ENCODE measurements at regions not wholly inside any gene's neighbourhood (a gene's known extent, or its start where the extent isn't known, plus 50 kb on each side); places are given as distances from the start of the nearest gene placed in this dataset.

GRCh38 chr6:53982366-53983050 lies 128.7 kb upstream of the MLIP start:
- Histone ChIP-seq H3K4me3 (ENCODE audit: extremely low read depth in 1 of 4, insufficient read depth in 2 of 4, low read depth in 3 of 4, low read length in 4 of 4) (no peak overlapping the region), H4K5ac (ENCODE audit: insufficient read length, low read depth, low read length) (no peak overlapping the region), H2BK5ac (ENCODE audit: low read depth, low read length) (no peak overlapping the region), H4K20me1 (replicated peaks in 1 of 2; ENCODE audit: control insufficient read depth in 1 of 2, insufficient read depth in 2 of 2, low read length in 2 of 2) (no peaks in the 10 kb centered on the region), H3K9me3 (ENCODE audit: insufficient read depth in 2 of 2, low read depth in 1 of 2, low read length in 1 of 2) (no peaks in the 10 kb centered on the region), H2BK15ac (ENCODE audit: low read length) (no peak overlapping the region), H2BK20ac (ENCODE audit: low read length) (no peak overlapping the region), H4K91ac (replicated peaks; ENCODE audit: insufficient read length, low read length) (no peak overlapping the region), H2AFZ (ENCODE audit: low read length) (no peak overlapping the region), H3K79me2 (ENCODE audit: control insufficient read depth in 1 of 2, insufficient read depth in 2 of 2, low read length in 2 of 2) (no peaks in the 10 kb centered on the region), H2BK12ac (ENCODE audit: low read depth, low read length) (no peak overlapping the region), H2AK5ac (ENCODE audit: low read depth, low read length) (no peak overlapping the region), H4K8ac (ENCODE audit: extremely low read depth, insufficient read depth, low read length) (no peak overlapping the region), H3K14ac (ENCODE audit: insufficient read length) (no peak overlapping the region), H3K23ac (ENCODE audit: insufficient read length) (no peak overlapping the region), H3K4me1 (replicated peaks in 1 of 4; ENCODE audit: control insufficient read depth in 3 of 4, insufficient read depth in 4 of 4, low read length in 3 of 4) (peaks cover 0 to 7% (median 0%) of the 10 kb centered on the region in 4 experiments; a peak in 2 of 7 replicates), H2BK120ac (replicated peaks; ENCODE audit: low read depth, low read length) (no peak overlapping the region), H3K23me2 (ENCODE audit: low read depth, low read length) (no peaks in the 10 kb centered on the region), H3K27ac (ENCODE audit: low read depth, low read length) (no peak overlapping the region), H3K79me1 (ENCODE audit: low read depth, low read length) (no peaks in the 10 kb centered on the region), H3K4me2 (ENCODE audit: insufficient read depth in 1 of 2, low read depth in 2 of 2, low read length in 2 of 2) (no peak overlapping the region), H3K18ac (ENCODE audit: extremely low read depth, low read length) (no peak overlapping the region), H3K9ac (replicated peaks in 1 of 4; ENCODE audit: extremely low read depth in 1 of 4, low read depth in 3 of 4, low read length in 3 of 4) (no peak overlapping the region), H3K4ac (replicated peaks; ENCODE audit: insufficient read length, low read depth, low read length) (no peak overlapping the region), H3K36me3 (ENCODE audit: control insufficient read depth in 2 of 4, insufficient read depth in 4 of 4, low read length in 3 of 4) (no peaks in the 10 kb centered on the region), H3K27me3 (replicated peaks in 1 of 4; ENCODE audit: control insufficient read depth in 3 of 4, extremely low read depth in 1 of 4, insufficient read depth in 3 of 4, low read length in 3 of 4) (no peaks in the 10 kb centered on the region), H3K56ac (replicated peaks; ENCODE audit: insufficient read length, low read depth, low read length) (no peak overlapping the region)
- ChIA-PET POLR2A (ENCODE audit: partially characterized antibody) (interaction anchor here (0.6 kb wide), 1 partner anchor 1036 kb away, joined by 3 read pairs; no protein-coding TSS in a partner anchor), CTCF (ENCODE audit: partially characterized antibody) (interaction anchor here (1.2 to 1.9 kb wide), 2 partner anchors 285 to 303 kb away, joined by 3 to 9 read pairs; no protein-coding TSS in a partner anchor)
- FAIRE-seq = no peak
- 81% methylated on average over 4 of the region's 4 CpGs; no CpG with 5 or more reads in 1 of the 2 experiments for WGBS, 2 experiments (ENCODE audit: extremely low coverage in 1 of 2, insufficient coverage in 1 of 2, insufficient read length in 1 of 2, insufficient replicate concordance in 2 of 2, low coverage in 1 of 2, low lambda C conversion rate in 2 of 2, missing lambda C conversion rate in 1 of 2)
- DNase-seq (ENCODE audit: low read depth in 1 of 2, low spot score in 2 of 2) = no peak
- TF ChIP-seq NRF1 (IDR thresholded peaks at IDR 0.05; ENCODE audit: low read depth, low read length) (no peak), RFX5 (IDR thresholded peaks at IDR 0.05; ENCODE audit: borderline replicate concordance, low read depth, low read length) (no peak), GTF2F1 (IDR thresholded peaks at IDR 0.05; ENCODE audit: borderline replicate concordance, low read depth, low read length) (no peak), ASH2L (IDR thresholded peaks at IDR 0.05; ENCODE audit: low read length) (no peak), RXRA (IDR thresholded peaks at IDR 0.05; ENCODE audit: insufficient read depth, low read depth, low read length) (no peak), NANOG (IDR thresholded peaks at IDR 0.05; ENCODE audit: insufficient read depth, low read depth, low read length, poor library complexity, severe bottlenecking) (no peak), KDM4A (IDR thresholded peaks at IDR 0.05; ENCODE audit: low read depth, low read length, severe bottlenecking) (no peak), CBX5 (IDR thresholded peaks at IDR 0.05; ENCODE audit: low read depth, low read length) (no peak), JUND (IDR thresholded peaks at IDR 0.05; ENCODE audit: low read length) (no peak), SP1 (IDR thresholded peaks at IDR 0.05; ENCODE audit: low read depth, low read length) (no peak), MAX (IDR thresholded peaks at IDR 0.05) (no peak), HDAC6 (IDR thresholded peaks at IDR 0.05; ENCODE audit: low read depth, low read length) (no peak), TAF1 (IDR thresholded peaks at IDR 0.05; ENCODE audit: low read depth, low read length) (no peak), TAF7 (optimal IDR thresholded peaks at IDR 0.05; ENCODE audit: borderline replicate concordance, low read depth, low read length) (no peak)

All from H1 (cell line).